Progenitor cell of endocrine pancreas (in vitro differentiated cells): ENCODE measurements at regions not wholly inside any gene's neighbourhood (a gene's known extent, or its start where the extent isn't known, plus 50 kb on each side); places are given as distances from the start of the nearest gene placed in this dataset.
A peak's percentile ranks its signal among the peaks of the same experiment; 100 is the strongest.

Experiments used
- DNase-seq: peaks from one replicate; pipeline ENCODE4 v3.0.0; 2021; ENCODE audit warnings: low spot score; ENCODE audit not compliant: unreplicated experiment
- H3K27ac Mint-ChIP-seq: 2 replicates; pipeline ENCODE4 v1.8.0; 2021; ENCODE audit warnings: mild to moderate bottlenecking, moderate library complexity, mixed read lengths
- H3K27me3 Mint-ChIP-seq: 2 replicates; pipeline ENCODE4 v1.8.0; 2021; ENCODE audit warnings: mixed read lengths
- H3K36me3 Mint-ChIP-seq: 2 replicates; pipeline ENCODE4 v1.8.0; 2022; ENCODE audit warnings: mixed read lengths; ENCODE audit not compliant: insufficient read depth
- H3K4me1 Mint-ChIP-seq: 2 replicates; pipeline ENCODE4 v1.8.0; 2021; ENCODE audit warnings: low read depth, mixed read lengths
- H3K4me3 Mint-ChIP-seq: 2 replicates; pipeline ENCODE4 v1.8.0; 2021; ENCODE audit warnings: low read depth, mild to moderate bottlenecking, moderate library complexity, mixed read lengths
- H3K9me3 Mint-ChIP-seq: 2 replicates; pipeline ENCODE4 v1.8.0; 2021; ENCODE audit warnings: low read depth, mixed read lengths
- TF ChIP-seq, protein P1 (sequence below): fragments of 200-600 bp; sonication (generic); IDR thresholded peaks from one replicate; pipeline ENCODE4 v1.5.0; 2021; ENCODE audit warnings: antibody characterized with exemption, mild to moderate bottlenecking; ENCODE audit not compliant: unreplicated experiment

DNA sequence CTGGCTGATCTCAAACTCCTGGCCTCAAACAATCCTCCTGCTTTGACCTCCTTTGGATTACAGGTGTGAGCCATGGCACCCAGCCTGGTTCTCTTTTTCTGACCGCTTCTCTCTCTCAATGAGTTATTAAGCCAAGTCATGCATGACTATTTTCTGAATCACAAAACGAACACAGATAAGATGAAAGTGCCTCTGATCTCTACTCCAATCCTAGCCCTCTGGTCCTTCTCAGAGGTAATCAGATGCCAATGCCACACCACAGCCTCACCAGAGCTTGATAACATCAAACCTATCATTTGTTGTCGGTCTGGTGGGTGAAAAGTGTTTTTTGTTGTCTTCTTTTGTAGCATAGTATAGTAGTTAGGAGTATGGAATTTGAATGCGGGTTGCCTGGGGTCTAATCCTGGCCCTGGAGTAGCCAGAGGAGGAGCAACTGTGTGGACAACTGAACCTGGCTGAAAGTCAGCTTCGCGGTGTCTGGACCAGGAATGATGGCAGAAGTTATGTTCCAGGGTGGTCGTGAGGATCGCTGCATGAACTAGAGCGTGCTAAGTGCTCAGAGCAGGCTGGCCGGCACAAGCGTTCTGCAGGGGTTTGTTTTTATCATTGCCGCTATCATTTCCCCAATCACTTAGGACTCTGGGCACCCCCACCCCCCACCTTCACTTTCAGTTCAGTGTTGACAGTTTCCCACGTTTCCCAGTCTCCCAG lies 77.9 kb downstream of the SPRING1 start:
- peaks cover 25% of the 10 kb centered on the region for H3K4me1 Mint-ChIP-seq
- TF ChIP-seq, protein P1, sequence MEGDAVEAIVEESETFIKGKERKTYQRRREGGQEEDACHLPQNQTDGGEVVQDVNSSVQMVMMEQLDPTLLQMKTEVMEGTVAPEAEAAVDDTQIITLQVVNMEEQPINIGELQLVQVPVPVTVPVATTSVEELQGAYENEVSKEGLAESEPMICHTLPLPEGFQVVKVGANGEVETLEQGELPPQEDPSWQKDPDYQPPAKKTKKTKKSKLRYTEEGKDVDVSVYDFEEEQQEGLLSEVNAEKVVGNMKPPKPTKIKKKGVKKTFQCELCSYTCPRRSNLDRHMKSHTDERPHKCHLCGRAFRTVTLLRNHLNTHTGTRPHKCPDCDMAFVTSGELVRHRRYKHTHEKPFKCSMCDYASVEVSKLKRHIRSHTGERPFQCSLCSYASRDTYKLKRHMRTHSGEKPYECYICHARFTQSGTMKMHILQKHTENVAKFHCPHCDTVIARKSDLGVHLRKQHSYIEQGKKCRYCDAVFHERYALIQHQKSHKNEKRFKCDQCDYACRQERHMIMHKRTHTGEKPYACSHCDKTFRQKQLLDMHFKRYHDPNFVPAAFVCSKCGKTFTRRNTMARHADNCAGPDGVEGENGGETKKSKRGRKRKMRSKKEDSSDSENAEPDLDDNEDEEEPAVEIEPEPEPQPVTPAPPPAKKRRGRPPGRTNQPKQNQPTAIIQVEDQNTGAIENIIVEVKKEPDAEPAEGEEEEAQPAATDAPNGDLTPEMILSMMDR, result no peak
- H3K4me3 Mint-ChIP-seq, result no peak overlapping the region
- no peak for DNase-seq
- peaks cover 4% of the 10 kb centered on the region for H3K9me3 Mint-ChIP-seq
- H3K27ac Mint-ChIP-seq, result peak overlapping the region; percentile 10
- no peaks in the 10 kb centered on the region for H3K36me3 Mint-ChIP-seq
- H3K27me3 Mint-ChIP-seq, result peaks cover 5% of the 10 kb centered on the region

DNA sequence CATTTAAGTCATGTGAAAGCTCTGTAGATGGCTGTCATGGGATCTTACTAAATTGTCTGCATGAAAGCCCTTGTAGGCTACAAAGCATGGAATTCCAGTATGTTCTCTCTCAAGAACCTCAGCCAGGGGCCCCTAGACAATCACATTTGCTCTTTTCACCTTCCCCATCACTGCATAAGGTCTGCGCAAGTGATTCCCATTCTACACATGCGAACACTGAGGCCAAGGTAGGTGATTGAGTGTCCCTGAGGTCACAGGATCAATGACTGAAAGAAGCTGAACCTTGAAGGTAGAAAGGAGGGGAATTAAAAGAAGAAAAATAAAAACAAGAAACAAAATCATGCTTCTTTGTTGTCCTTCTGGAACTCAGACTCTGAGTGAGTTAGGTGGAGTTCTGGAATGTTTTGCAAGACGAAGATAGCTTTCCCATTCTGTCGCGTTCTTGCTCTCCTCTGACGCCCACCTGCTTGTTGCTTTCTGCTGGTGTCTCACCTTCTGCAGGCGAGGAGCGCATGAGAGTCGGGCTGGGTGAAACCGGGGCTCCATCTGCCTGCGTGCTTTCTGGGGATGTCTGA lies 79.9 kb downstream of the SPRING1 start:
- Mint-ChIP-seq H3K9me3 (peaks cover 7% of the 10 kb centered on the region), H3K36me3 (no peaks in the 10 kb centered on the region), H3K4me1 (peaks cover 23% of the 10 kb centered on the region), H3K4me3 (peak overlapping the region; percentile 20), H3K27ac (peak overlapping the region; percentile 89), H3K27me3 (peaks cover 3% of the 10 kb centered on the region)
- no peak for DNase-seq
- TF ChIP-seq, protein P1, result no peak

DNA sequence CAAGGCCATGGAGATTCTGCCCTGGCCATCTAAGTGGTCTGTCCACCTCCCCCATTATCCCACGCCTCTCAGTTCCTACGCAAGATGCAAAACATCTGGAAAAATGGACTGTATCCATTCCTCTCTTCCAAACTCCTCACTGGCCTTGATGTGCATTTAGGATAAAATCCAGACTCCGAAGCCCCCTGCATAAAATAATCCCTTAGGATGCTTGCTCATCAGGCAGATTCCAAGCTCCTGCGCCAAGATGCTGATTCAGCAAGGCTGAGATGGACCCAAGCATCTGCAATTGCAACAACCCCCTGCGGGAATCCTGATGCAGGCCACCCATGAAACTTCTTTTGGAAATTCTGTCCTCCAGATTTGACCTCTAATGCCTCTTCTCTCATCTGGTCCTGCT lies 81.6 kb downstream of the SPRING1 start:
- Mint-ChIP-seq H3K9me3 (peaks cover 11% of the 10 kb centered on the region), H3K36me3 (no peaks in the 10 kb centered on the region), H3K4me3 (no peak overlapping the region), H3K4me1 (peaks cover 14% of the 10 kb centered on the region), H3K27me3 (peaks cover 3% of the 10 kb centered on the region), H3K27ac (no peak overlapping the region)
- TF ChIP-seq, protein P1, result no peak
- no peak for DNase-seq

DNA sequence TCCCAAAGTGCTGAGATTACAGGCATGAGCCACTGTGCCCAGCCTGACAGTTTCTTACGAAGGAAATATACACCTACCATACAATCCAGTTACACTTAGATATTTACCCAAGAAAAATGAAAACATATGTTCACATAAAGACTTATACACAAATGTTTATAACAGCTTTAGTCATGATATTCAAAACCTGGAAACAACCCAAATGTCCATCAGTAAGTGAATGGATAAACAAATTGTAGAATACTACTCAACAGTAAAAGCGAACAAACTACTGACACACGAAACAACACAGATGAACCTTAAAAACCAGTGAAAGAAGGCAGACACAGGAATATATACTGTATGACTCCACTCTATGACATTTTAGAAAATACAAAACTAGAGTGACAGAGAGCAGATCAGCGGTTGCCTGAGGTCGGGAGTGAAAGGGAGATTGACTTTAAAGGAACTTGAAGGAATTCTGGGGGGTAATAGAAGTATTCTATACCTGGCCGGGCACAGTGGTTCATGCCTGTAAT lies 83.6 kb downstream of the SPRING1 start:
- Mint-ChIP-seq H3K4me1 (peaks cover 9% of the 10 kb centered on the region), H3K36me3 (no peaks in the 10 kb centered on the region), H3K27ac (no peak overlapping the region), H3K27me3 (peaks cover 7% of the 10 kb centered on the region), H3K4me3 (no peak overlapping the region), H3K9me3 (peaks cover 7% of the 10 kb centered on the region)
- TF ChIP-seq, protein P1, result no peak
- DNase-seq, result no peak

DNA sequence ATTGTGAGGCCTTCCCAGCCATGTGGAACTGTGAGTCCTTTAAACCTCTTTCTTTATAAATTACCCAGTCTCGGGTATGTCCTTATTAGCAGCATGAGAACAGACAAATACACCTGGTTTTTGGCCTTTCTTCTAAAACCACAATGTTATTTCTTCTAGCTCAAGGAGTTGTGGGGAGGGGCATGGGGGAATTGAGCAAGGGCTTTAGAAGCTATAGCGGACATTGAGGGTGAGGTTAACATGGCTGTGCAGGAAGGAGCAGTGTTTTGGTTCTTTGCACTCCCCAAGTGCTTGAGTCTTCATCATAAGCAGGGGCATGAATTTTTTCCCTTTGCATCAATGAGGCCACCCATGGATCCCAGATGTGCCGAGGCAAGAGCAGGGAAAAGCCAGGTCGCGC lies 86.8 kb downstream of the SPRING1 start:
- TF ChIP-seq, protein P1, result no peak
- Mint-ChIP-seq H3K9me3 (peaks cover 7% of the 10 kb centered on the region), H3K4me3 (no peak overlapping the region), H3K27ac (no peak overlapping the region), H3K27me3 (peaks cover 24% of the 10 kb centered on the region), H3K4me1 (peaks cover 4% of the 10 kb centered on the region), H3K36me3 (no peaks in the 10 kb centered on the region)
- no peak for DNase-seq
